SJSA1 (cell line): ENCODE measurements at regions not wholly inside any gene's neighbourhood (a gene's known extent, or its start where the extent isn't known, plus 50 kb on each side); places are given as distances from the start of the nearest gene placed in this dataset.

Experiments
- DNase-seq, 2 experiments: peaks; one replicate each; pipeline ENCODE4 v3.0.0-alpha.2; 2015 to 2020; ENCODE audit warnings: low spot score in 2 of 2, low read depth in 1 of 2
- H3K27ac ChIP-seq: fragments of 250-450 bp; sonication (Bioruptor Pico); 2 replicates; pipeline ENCODE4 v1.5.1; 2020; ENCODE audit warnings: mild to moderate bottlenecking, moderate library complexity
- H3K27me3 ChIP-seq: fragments of 250-450 bp; sonication (Bioruptor Pico); replicated peaks from 2 replicates; pipeline ENCODE4 v1.5.1; 2020; ENCODE audit warnings: mild to moderate bottlenecking, moderate library complexity
- H3K36me3 ChIP-seq: fragments of 250-450 bp; sonication (Bioruptor Pico); 2 replicates; pipeline ENCODE4 v1.5.1; 2020; ENCODE audit warnings: mild to moderate bottlenecking
- H3K4me1 ChIP-seq: fragments of 250-450 bp; sonication (Bioruptor Pico); replicated peaks from 2 replicates; pipeline ENCODE4 v1.6.1; 2021; ENCODE audit warnings: mild to moderate bottlenecking
- H3K4me3 ChIP-seq: fragments of 250-450 bp; sonication (Bioruptor Pico); 2 replicates; pipeline ENCODE4 v1.5.1; 2020; ENCODE audit warnings: mild to moderate bottlenecking
- H3K9me3 ChIP-seq: fragments of 250-450 bp; sonication (Bioruptor Pico); replicated peaks from 2 replicates; pipeline ENCODE4 v1.5.1; 2020; ENCODE audit warnings: mild to moderate bottlenecking

GRCh38 chr5:100252037-100252436, 283.1 kb upstream of the FAM174A start:
- no peak overlapping the region for H3K4me3 ChIP-seq

GRCh38 chr5:100249884-100250269, 285.3 kb upstream of the FAM174A start:
- Histone ChIP-seq H3K4me1 (no peaks in the 10 kb centered on the region), H3K27ac (no peak overlapping the region), H3K27me3 (no peaks in the 10 kb centered on the region), H3K9me3 (no peaks in the 10 kb centered on the region; the same call in 1 of the 2 replicates), H3K4me3 (no peak overlapping the region), H3K36me3 (no peaks in the 10 kb centered on the region)
- no peak for DNase-seq

More at GRCh38 chr5:100252037-100252436, 283.1 kb upstream of the FAM174A start:
- Histone ChIP-seq H3K9me3 (no peaks in the 10 kb centered on the region; the same call in 1 of the 2 replicates), H3K27me3 (no peaks in the 10 kb centered on the region), H3K4me1 (no peaks in the 10 kb centered on the region), H3K36me3 (no peaks in the 10 kb centered on the region), H3K27ac (no peak overlapping the region)
- DNase-seq = no peak

- Histone ChIP-seq H3K27me3 (no peaks in the 10 kb centered on the region), H3K9me3 (no peaks in the 10 kb centered on the region; the same call in 1 of the 2 replicates), H3K4me1 (no peaks in the 10 kb centered on the region), H3K4me3 (no peak overlapping the region), H3K27ac (no peak overlapping the region), H3K36me3 (no peaks in the 10 kb centered on the region)
- no peak for DNase-seq
Observed at GRCh38 chr5:100249211-100249883, 285.8 kb upstream of the FAM174A start.

- Histone ChIP-seq H3K36me3 (no peaks in the 10 kb centered on the region), H3K27ac (no peak overlapping the region), H3K27me3 (0 out of 2 replicates have a peak, but pooled peaks cover 3% of the 10 kb centered on the region), H3K4me3 (no peak overlapping the region), H3K4me1 (no peaks in the 10 kb centered on the region), H3K9me3 (no peaks in the 10 kb centered on the region)
- no peak for DNase-seq
Observed at GRCh38 chr5:100232736-100233135, 302.4 kb upstream of the FAM174A start.

- H3K27ac ChIP-seq = no peak overlapping the region
- DNase-seq = no peak
- no peaks in the 10 kb centered on the region for H3K4me1 ChIP-seq
- H3K4me3 ChIP-seq = no peak overlapping the region
- no peaks in the 10 kb centered on the region for H3K27me3 ChIP-seq
- peaks cover 5% of the 10 kb centered on the region; the same call in 1 of the 2 replicates for H3K9me3 ChIP-seq
- H3K36me3 ChIP-seq = no peaks in the 10 kb centered on the region
Observed at GRCh38 chr5:100188778-100189177, 346.4 kb upstream of the FAM174A start.

GRCh38 chr5:100188339-100188738, 346.8 kb upstream of the FAM174A start:
- H3K36me3 ChIP-seq = no peaks in the 10 kb centered on the region
- peaks cover 5% of the 10 kb centered on the region; the same call in 1 of the 2 replicates for H3K9me3 ChIP-seq
- no peaks in the 10 kb centered on the region for H3K27me3 ChIP-seq
- H3K27ac ChIP-seq = no peak overlapping the region
- no peaks in the 10 kb centered on the region for H3K4me1 ChIP-seq
- DNase-seq = no peak
- no peak overlapping the region for H3K4me3 ChIP-seq

GRCh38 chr5:100186181-100186580, 349.0 kb upstream of the FAM174A start:
- Histone ChIP-seq H3K27ac (no peak overlapping the region), H3K4me3 (no peak overlapping the region), H3K27me3 (no peaks in the 10 kb centered on the region), H3K4me1 (no peaks in the 10 kb centered on the region), H3K9me3 (no peaks in the 10 kb centered on the region; the same call in 1 of the 2 replicates), H3K36me3 (no peaks in the 10 kb centered on the region)
- DNase-seq = no peak

GRCh38 chr5:100182402-100182801, 352.8 kb upstream of the FAM174A start:
- no peak overlapping the region for H3K27ac ChIP-seq
- no peak for DNase-seq

GRCh38 chr5:100175346-100175745, 359.8 kb upstream of the FAM174A start:
- H3K27me3 ChIP-seq = no peaks in the 10 kb centered on the region
- no peak for DNase-seq

More at GRCh38 chr5:100182402-100182801, 352.8 kb upstream of the FAM174A start:
- Histone ChIP-seq H3K4me3 (no peak overlapping the region), H3K27me3 (no peaks in the 10 kb centered on the region), H3K9me3 (no peaks in the 10 kb centered on the region), H3K4me1 (no peaks in the 10 kb centered on the region), H3K36me3 (no peaks in the 10 kb centered on the region)

GRCh38 chr5:100165309-100165708, 369.9 kb upstream of the FAM174A start:
- Histone ChIP-seq H3K27ac (no peak overlapping the region), H3K27me3 (no peaks in the 10 kb centered on the region), H3K4me3 (no peak overlapping the region), H3K4me1 (no peaks in the 10 kb centered on the region), H3K36me3 (no peaks in the 10 kb centered on the region), H3K9me3 (no peaks in the 10 kb centered on the region)
- DNase-seq = no peak

More at GRCh38 chr5:100175346-100175745, 359.8 kb upstream of the FAM174A start:
- H3K27ac ChIP-seq = no peak overlapping the region
- H3K4me1 ChIP-seq = no peaks in the 10 kb centered on the region
- H3K36me3 ChIP-seq = no peaks in the 10 kb centered on the region
- no peaks in the 10 kb centered on the region for H3K9me3 ChIP-seq
- H3K4me3 ChIP-seq = no peak overlapping the region

- no peak overlapping the region for H3K4me3 ChIP-seq
Observed at GRCh38 chr5:100161868-100162267, 373.3 kb upstream of the FAM174A start.

GRCh38 chr5:100157066-100157465, 378.1 kb upstream of the FAM174A start:
- Histone ChIP-seq H3K27me3 (no peaks in the 10 kb centered on the region), H3K4me3 (no peak overlapping the region), H3K36me3 (no peaks in the 10 kb centered on the region), H3K4me1 (no peaks in the 10 kb centered on the region), H3K27ac (no peak overlapping the region), H3K9me3 (no peaks in the 10 kb centered on the region)
- no peak for DNase-seq

More at GRCh38 chr5:100161868-100162267, 373.3 kb upstream of the FAM174A start:
- Histone ChIP-seq H3K27ac (no peak overlapping the region), H3K27me3 (no peaks in the 10 kb centered on the region), H3K9me3 (no peaks in the 10 kb centered on the region), H3K4me1 (no peaks in the 10 kb centered on the region), H3K36me3 (no peaks in the 10 kb centered on the region)
- DNase-seq = no peak

- DNase-seq = no peak
- Histone ChIP-seq H3K9me3 (no peaks in the 10 kb centered on the region), H3K4me3 (no peak overlapping the region), H3K27ac (no peak overlapping the region), H3K36me3 (no peaks in the 10 kb centered on the region), H3K27me3 (no peaks in the 10 kb centered on the region), H3K4me1 (no peaks in the 10 kb centered on the region)
Observed at GRCh38 chr5:100148239-100148638, 386.9 kb upstream of the FAM174A start.

- no peaks in the 10 kb centered on the region for H3K9me3 ChIP-seq
- H3K4me1 ChIP-seq = no peaks in the 10 kb centered on the region
- no peak overlapping the region for H3K27ac ChIP-seq
- no peak overlapping the region for H3K4me3 ChIP-seq
- DNase-seq = no peak
- no peaks in the 10 kb centered on the region for H3K27me3 ChIP-seq
- H3K36me3 ChIP-seq = no peaks in the 10 kb centered on the region
Observed at GRCh38 chr5:100142607-100143006, 392.6 kb upstream of the FAM174A start.

GRCh38 chr5:100131161-100131560, 404.0 kb upstream of the FAM174A start:
- H3K4me1 ChIP-seq = no peaks in the 10 kb centered on the region
- H3K36me3 ChIP-seq = no peaks in the 10 kb centered on the region
- no peaks in the 10 kb centered on the region for H3K27me3 ChIP-seq
- no peak overlapping the region for H3K4me3 ChIP-seq
- H3K9me3 ChIP-seq = no peaks in the 10 kb centered on the region
- H3K27ac ChIP-seq = no peak overlapping the region
- DNase-seq = no peak
